CD4-positive, alpha-beta T cell (primary cell): ENCODE measurements at regions not wholly inside any gene's neighbourhood (a gene's known extent, or its start where the extent isn't known, plus 50 kb on each side); places are given as distances from the start of the nearest gene placed in this dataset.

Experiments used
- ATAC-seq: fragments of 200-7000 bp; cut with Tn5 transposase; one replicate; pipeline ENCODE4 v1.10.0; 2022; ENCODE audit warnings: mild to moderate bottlenecking; ENCODE audit not compliant: poor library complexity
- CTCF ChIA-PET: fragments of 350-600 bp; sonication (Branson Sonifier 250); formaldehyde crosslinking; loops from one replicate; lab custom pipeline; 2021; ENCODE audit warnings: antibody characterized with exemption, inconsistent platforms; lab: Charles Lee
- POLR2A ChIA-PET: fragments of 350-600 bp; sonication (Branson Sonifier 250); formaldehyde crosslinking; loops from one replicate; lab custom pipeline; 2021; ENCODE audit warnings: antibody characterized with exemption, inconsistent platforms; lab: Charles Lee
- DNase-seq, 14 experiments: peaks; one replicate each; pipeline ENCODE4 v3.0.0-alpha.2; 2013 to 2020; ENCODE audit warnings: mixed read lengths in 2 of 14
- H3K27ac ChIP-seq, 2 donors: one replicate each; pipeline versions ENCODE4 v1.5.1 to v1.7.0; 2013; ENCODE audit warnings: low read length in 2 of 2, low read depth in 1 of 2, mild to moderate bottlenecking in 1 of 2
- H3K27me3 ChIP-seq, 2 experiments: 1 replicate in 1 of 2; 2 replicates in 1 of 2; pipeline versions ENCODE4 v1.6.1 to v1.7.0; 2013; ENCODE audit warnings: low read length in 2 of 2, control low read depth in 1 of 2, mild to moderate bottlenecking in 1 of 2, moderate library complexity in 1 of 2; ENCODE audit not compliant: insufficient read depth in 2 of 2, control insufficient read depth in 1 of 2
- H3K36me3 ChIP-seq: one replicate; pipeline ENCODE4 v1.6.1; 2013; ENCODE audit warnings: low read length, control low read depth; ENCODE audit not compliant: insufficient read depth
- H3K4me1 ChIP-seq: one replicate; pipeline ENCODE4 v1.6.1; 2013; ENCODE audit warnings: low read length, control low read depth; ENCODE audit not compliant: insufficient read depth
- H3K4me3 ChIP-seq: one replicate; pipeline ENCODE4 v1.5.1; 2013; ENCODE audit warnings: mild to moderate bottlenecking, low read length, moderate library complexity
- H3K9me3 ChIP-seq, 2 experiments: 1 replicate in 1 of 2; 2 replicates in 1 of 2; pipeline versions ENCODE4 v1.6.1 to v1.7.0; 2013; ENCODE audit warnings: low read length in 2 of 2, mild to moderate bottlenecking in 2 of 2, control low read depth in 1 of 2, moderate library complexity in 1 of 2; ENCODE audit not compliant: control insufficient read depth in 1 of 2, insufficient read depth in 1 of 2
- H3K27ac Mint-ChIP-seq: one replicate; pipeline ENCODE4 v1.8.0; 2020; ENCODE audit warnings: mixed read lengths
- H3K27me3 Mint-ChIP-seq: one replicate; pipeline ENCODE4 v1.8.0; 2021; ENCODE audit warnings: mixed read lengths
- H3K36me3 Mint-ChIP-seq: one replicate; pipeline ENCODE4 v1.8.0; 2021; ENCODE audit warnings: low read depth, mixed read lengths
- H3K4me1 Mint-ChIP-seq: one replicate; pipeline ENCODE4 v1.8.0; 2021; ENCODE audit warnings: low read depth, mixed read lengths
- H3K4me3 Mint-ChIP-seq: one replicate; pipeline ENCODE4 v1.8.0; 2020; ENCODE audit warnings: mild to moderate bottlenecking, mixed read lengths
- H3K9me3 Mint-ChIP-seq: one replicate; pipeline ENCODE4 v1.8.0; 2020; ENCODE audit warnings: mixed read lengths
- CTCF ChIP-seq: fragments of 200-600 bp; IDR thresholded peaks from one replicate; pipeline ENCODE4 v1.8.0; 2022; ENCODE audit warnings: antibody characterized with exemption, mild to moderate bottlenecking
- intact Hi-C, 2 experiments: fragments of 100-400 bp; cut with DNase I in 1 of 2; cut with micrococcal nuclease in 1 of 2; formaldehyde crosslinking; loops; one replicate each; pipeline versions ENCODE4 v1.15.1 to v1.9.0; 2023 to 2025; cut with DNase I, micrococcal nuclease

DNA sequence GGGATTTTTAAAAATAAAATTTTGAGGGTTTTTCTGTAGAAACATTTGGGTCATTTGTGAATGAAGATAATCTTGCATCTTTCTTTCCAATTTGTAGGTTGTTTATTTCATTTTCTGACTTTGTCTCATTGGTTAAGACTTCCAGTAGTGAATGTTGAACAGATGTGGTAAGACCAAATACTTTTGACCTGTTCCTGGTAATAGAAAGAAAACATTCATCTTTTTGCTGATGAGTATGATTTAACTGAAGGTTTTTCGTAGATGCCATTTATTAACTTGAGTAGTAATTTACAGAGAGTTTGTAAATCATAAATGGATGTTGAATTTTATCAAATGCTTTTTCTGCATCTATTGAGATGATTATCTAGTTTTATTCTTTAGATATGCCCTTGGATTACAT is 416.1 kb upstream of the CITED2 start:
- Mint-ChIP-seq H3K4me1 (no peaks in the 10 kb centered on the region), H3K36me3 (no peaks in the 10 kb centered on the region), H3K9me3 (peaks cover 2% of the 10 kb centered on the region), H3K27me3 (peaks cover 15% of the 10 kb centered on the region), H3K27ac (no peak overlapping the region), H3K4me3 (no peak overlapping the region)
- Histone ChIP-seq H3K9me3 (peaks cover 0 to 6% of the 10 kb centered on the region in 2 experiments), H3K27ac (no peak overlapping the region), H3K36me3 (no peaks in the 10 kb centered on the region), H3K27me3 (no peaks in the 10 kb centered on the region), H3K4me1 (no peaks in the 10 kb centered on the region), H3K4me3 (no peak overlapping the region)
- ATAC-seq: no peak
- ChIA-PET CTCF (no interaction called here), POLR2A (no interaction called here)
- TF ChIP-seq CTCF: no peak
- DNase-seq: no peak
- intact Hi-C loops: no loop called here

GRCh38 chr6:139784222-139784769 is 409.8 kb upstream of the CITED2 start:
- Histone ChIP-seq H3K27ac (no peak overlapping the region), H3K4me1 (no peaks in the 10 kb centered on the region), H3K4me3 (no peak overlapping the region), H3K27me3 (no peaks in the 10 kb centered on the region), H3K36me3 (no peaks in the 10 kb centered on the region), H3K9me3 (peaks cover 0 to 6% of the 10 kb centered on the region in 2 experiments)
- DNase-seq: no peak
- peaks cover 4% of the 10 kb centered on the region for H3K9me3 Mint-ChIP-seq
- TF ChIP-seq CTCF: no peak
- ChIA-PET CTCF (no interaction called here), POLR2A (no interaction called here)
- H3K4me1 Mint-ChIP-seq: no peaks in the 10 kb centered on the region
- peaks cover 9% of the 10 kb centered on the region for H3K27me3 Mint-ChIP-seq
- intact Hi-C loops: no loop called here
- H3K36me3 Mint-ChIP-seq: no peaks in the 10 kb centered on the region
- H3K27ac Mint-ChIP-seq: no peak overlapping the region
- ATAC-seq: no peak
- H3K4me3 Mint-ChIP-seq: no peak overlapping the region

GRCh38 chr6:139779988-139780774 is 405.7 kb upstream of the CITED2 start:
- Mint-ChIP-seq H3K27ac (no peak overlapping the region), H3K4me1 (no peaks in the 10 kb centered on the region), H3K27me3 (peaks cover 7% of the 10 kb centered on the region), H3K36me3 (no peaks in the 10 kb centered on the region), H3K9me3 (no peaks in the 10 kb centered on the region), H3K4me3 (no peak overlapping the region)
- Histone ChIP-seq H3K4me3 (no peak overlapping the region), H3K27ac (no peak overlapping the region), H3K36me3 (no peaks in the 10 kb centered on the region), H3K9me3 (no peaks in the 10 kb centered on the region), H3K4me1 (no peaks in the 10 kb centered on the region), H3K27me3 (peaks cover 0 to 3% of the 10 kb centered on the region in 2 experiments)
- TF ChIP-seq CTCF: no peak
- DNase-seq (no peak), ATAC-seq (no peak)
- CTCF ChIA-PET: no interaction called here
- intact Hi-C loops: no loop called here
- POLR2A ChIA-PET: no interaction called here
